Bronchial epithelial cell (primary cell): ENCODE measurements at regions not wholly inside any gene's neighbourhood (a gene's known extent, or its start where the extent isn't known, plus 50 kb on each side); places are given as distances from the start of the nearest gene placed in this dataset.

Experiments
- DNase-seq: peaks from one replicate; pipeline ENCODE4 v3.0.0-alpha.2; 2010; ENCODE audit warnings: low read depth
- FAIRE-seq: peaks from 2 replicates; lab custom pipeline; 2011; peaks lifted over from hg19 to GRCh38; lab: Jason Lieb, UNC
- H3K27me3 ChIP-seq: 2 replicates; pipeline ENCODE4 v1.5.1; 2011; ENCODE audit warnings: low read length; ENCODE audit not compliant: control insufficient read depth, insufficient read depth
- H3K36me3 ChIP-seq: 2 replicates; pipeline ENCODE4 v1.5.1; 2011; ENCODE audit warnings: low read length; ENCODE audit not compliant: control insufficient read depth, insufficient read depth
- H3K4me3 ChIP-seq: 2 replicates; pipeline ENCODE4 v1.5.1; 2011; ENCODE audit warnings: mild to moderate bottlenecking, low read depth, low read length, control low read depth
- TF ChIP-seq, protein P1 (sequence below): IDR thresholded peaks from 2 replicates; pipeline ENCODE4 v1.5.1; 2011; ENCODE audit warnings: mild to moderate bottlenecking, moderate library complexity, low read length, control low read depth, inconsistent platforms; ENCODE audit not compliant: insufficient read depth, severe bottlenecking

DNA sequence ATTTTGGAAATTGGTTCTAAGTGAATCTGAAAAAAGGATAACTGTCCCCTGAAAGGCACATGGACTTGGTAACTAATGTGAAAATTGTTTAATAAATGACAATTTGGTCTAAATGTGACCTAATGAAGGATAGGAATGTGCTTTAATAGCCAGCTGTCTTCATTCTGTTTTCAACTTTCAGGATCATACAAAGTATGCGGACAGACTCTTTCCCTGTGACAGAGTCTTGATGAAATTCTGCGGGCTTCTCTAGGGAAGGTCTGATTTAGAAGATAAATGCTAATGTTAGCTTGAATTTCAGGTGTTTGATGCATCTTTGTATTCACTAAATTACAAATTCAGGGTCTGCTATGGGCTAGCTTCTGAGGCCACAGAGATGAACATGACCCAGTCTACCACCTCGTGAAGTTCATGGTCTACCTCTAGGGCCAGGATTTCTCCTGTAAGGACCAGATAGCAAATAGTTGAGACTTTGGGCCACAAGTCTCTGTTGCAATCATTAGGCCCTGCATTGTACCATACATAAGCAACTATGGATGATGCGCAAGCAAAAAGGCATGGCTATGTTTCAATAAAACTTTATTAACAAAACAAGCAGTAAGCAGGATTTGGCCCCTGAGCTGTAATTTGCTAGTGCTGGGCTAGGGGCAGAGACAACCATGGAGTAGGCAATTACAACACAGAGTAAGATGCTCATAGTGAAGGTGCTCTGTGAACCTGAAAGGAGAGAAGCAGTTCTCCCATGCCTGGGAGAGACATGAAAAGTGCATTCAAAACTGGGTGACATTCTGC is 368.6 kb downstream of the INHBA start:
- TF ChIP-seq, protein P1, sequence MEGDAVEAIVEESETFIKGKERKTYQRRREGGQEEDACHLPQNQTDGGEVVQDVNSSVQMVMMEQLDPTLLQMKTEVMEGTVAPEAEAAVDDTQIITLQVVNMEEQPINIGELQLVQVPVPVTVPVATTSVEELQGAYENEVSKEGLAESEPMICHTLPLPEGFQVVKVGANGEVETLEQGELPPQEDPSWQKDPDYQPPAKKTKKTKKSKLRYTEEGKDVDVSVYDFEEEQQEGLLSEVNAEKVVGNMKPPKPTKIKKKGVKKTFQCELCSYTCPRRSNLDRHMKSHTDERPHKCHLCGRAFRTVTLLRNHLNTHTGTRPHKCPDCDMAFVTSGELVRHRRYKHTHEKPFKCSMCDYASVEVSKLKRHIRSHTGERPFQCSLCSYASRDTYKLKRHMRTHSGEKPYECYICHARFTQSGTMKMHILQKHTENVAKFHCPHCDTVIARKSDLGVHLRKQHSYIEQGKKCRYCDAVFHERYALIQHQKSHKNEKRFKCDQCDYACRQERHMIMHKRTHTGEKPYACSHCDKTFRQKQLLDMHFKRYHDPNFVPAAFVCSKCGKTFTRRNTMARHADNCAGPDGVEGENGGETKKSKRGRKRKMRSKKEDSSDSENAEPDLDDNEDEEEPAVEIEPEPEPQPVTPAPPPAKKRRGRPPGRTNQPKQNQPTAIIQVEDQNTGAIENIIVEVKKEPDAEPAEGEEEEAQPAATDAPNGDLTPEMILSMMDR: no peak
- Histone ChIP-seq H3K36me3 (no peaks in the 10 kb centered on the region), H3K27me3 (no peaks in the 10 kb centered on the region), H3K4me3 (no peak overlapping the region)
- FAIRE-seq: no peak
- DNase-seq: no peak

DNA sequence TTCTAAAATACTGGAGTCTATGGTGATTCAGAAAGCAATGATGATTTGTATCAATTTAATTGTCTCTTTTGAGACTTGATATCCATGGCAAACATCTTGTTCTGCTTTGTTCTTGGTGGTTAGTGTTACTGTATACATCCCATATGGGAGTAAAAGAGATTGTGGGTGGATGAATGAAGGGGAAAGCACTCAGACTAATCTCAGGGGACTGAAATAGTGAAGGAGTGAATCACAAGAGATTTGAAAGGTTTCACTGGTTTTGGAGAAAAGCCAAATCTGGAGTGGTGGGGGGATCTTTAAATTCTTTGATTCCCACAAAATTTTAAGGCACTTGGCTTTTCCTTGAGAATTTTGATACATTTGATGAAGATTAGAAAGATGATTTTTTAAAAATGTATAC is 369.4 kb downstream of the INHBA start:
- Histone ChIP-seq H3K4me3 (no peak overlapping the region), H3K36me3 (no peaks in the 10 kb centered on the region), H3K27me3 (no peaks in the 10 kb centered on the region)
- DNase-seq: no peak
- FAIRE-seq: no peak
- TF ChIP-seq, protein P1: no peak

DNA sequence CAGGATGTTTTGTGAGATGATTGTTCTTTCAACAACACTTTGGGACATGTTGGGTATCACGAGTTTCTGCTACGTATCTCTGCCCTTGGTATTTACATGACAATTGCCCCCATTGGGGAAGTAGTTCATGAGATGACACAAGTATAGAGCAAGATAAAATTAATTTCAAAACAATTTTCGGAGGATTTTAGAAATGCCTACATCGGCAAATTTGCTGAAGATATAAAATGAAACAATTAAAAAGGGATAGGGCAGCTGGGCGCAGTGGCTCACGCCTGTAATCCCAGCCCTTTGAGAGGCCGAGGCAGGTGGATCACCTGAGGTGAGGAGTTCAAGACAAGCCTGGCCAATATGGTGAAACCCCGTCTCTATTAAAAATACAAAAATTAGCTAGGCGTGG is 371.7 kb downstream of the INHBA start:
- FAIRE-seq (no peak), DNase-seq (no peak)
- H3K4me3 ChIP-seq: no peak overlapping the region
- H3K36me3 ChIP-seq: no peaks in the 10 kb centered on the region
- TF ChIP-seq, protein P1: no peak
- no peaks in the 10 kb centered on the region for H3K27me3 ChIP-seq

DNA sequence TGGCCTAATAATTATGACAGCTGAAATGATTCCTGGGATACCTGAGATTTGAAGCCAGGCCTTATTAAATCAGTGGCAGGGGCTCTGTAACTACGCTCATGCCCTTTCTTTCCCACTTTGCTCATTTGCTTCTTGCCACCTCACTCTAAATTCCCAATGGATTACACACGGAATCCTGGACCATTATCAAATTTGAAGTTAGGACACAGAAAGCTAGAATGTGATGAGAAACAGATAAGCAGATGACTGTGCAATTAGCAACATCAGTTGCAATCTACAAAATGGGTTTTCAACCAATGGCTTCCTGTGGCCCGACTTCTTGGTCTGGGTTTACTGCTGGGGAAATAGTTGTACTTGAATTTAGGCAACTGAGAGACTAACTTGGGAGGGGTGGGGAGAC is 374.3 kb downstream of the INHBA start:
- TF ChIP-seq, protein P1: no peak
- H3K36me3 ChIP-seq: no peaks in the 10 kb centered on the region
- no peak for FAIRE-seq
- H3K4me3 ChIP-seq: no peak overlapping the region
- no peak for DNase-seq
- no peaks in the 10 kb centered on the region for H3K27me3 ChIP-seq

DNA sequence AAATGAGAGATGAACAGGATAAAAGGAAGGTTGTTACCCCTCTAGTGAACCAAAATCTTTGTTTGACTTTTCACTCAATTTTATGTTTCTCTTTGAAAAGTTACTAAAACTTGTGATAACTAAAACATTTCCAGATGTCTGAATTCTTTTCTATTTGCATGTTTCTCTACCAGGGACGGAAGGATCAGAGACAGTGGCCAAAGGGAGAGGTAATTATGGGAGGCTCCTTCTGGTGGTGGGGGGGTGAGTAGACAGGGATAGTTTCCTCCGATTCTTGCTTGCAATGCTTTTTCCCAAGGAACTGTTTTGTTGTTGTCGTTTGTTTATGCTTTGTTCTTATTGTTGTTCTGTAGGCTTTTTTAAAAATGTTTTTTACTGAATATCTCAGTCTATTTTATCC is 374.8 kb downstream of the INHBA start:
- FAIRE-seq: no peak
- H3K36me3 ChIP-seq: no peaks in the 10 kb centered on the region
- TF ChIP-seq, protein P1: no peak
- no peak for DNase-seq
- no peaks in the 10 kb centered on the region for H3K27me3 ChIP-seq
- H3K4me3 ChIP-seq: no peak overlapping the region

DNA sequence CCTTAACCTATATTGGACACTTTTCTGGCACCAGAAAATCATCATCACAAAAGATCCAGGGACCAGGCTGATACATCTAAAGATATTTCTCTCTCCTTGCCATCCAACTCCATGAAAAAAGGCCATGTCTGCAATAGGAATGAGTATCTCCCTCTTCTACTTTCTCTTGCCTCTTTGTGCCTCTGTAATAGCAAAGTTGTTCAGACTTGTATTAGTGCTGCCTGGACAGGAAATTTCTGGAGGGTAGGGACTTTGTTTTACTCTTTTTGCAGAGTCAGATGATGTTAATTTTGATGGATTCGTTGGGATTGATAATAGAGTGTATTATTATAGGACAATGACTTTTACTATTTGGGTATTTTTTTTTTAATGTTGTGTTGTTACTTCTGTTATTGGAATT is 376.3 kb downstream of the INHBA start:
- no peak overlapping the region for H3K4me3 ChIP-seq
- no peaks in the 10 kb centered on the region for H3K27me3 ChIP-seq
- TF ChIP-seq, protein P1: no peak
- peak; percentile 78 for DNase-seq
- FAIRE-seq: no peak
- no peaks in the 10 kb centered on the region for H3K36me3 ChIP-seq
